Activated T-helper 2 cell treated with anti-CD3 and anti-CD28 coated beads, Interferon-gamma antibody, Interleukin-2, Interleukin-4, amounts not matched to agents 10 μg/mL and 5 μg/mL and 100 μg/mL, durations not matched to agents 14 hours and 24 hours and 36 hours (primary cell): ENCODE measurements at regions not wholly inside any gene's neighbourhood (a gene's known extent, or its start where the extent isn't known, plus 50 kb on each side); places are given as distances from the start of the nearest gene placed in this dataset.

ENCODE experiments used
- DNase-seq: peaks from one replicate; pipeline ENCODE4 v3.0.0; 2021; ENCODE audit warnings: low spot score
- H3K27ac Mint-ChIP-seq: one replicate; pipeline ENCODE4 v1.8.0; 2021; ENCODE audit warnings: mixed read lengths
- H3K27me3 Mint-ChIP-seq: one replicate; pipeline ENCODE4 v1.8.0; 2021; ENCODE audit warnings: low read depth, mixed read lengths
- H3K36me3 Mint-ChIP-seq: one replicate; pipeline ENCODE4 v1.8.0; 2021; ENCODE audit warnings: low read depth, mixed read lengths
- H3K4me1 Mint-ChIP-seq: one replicate; pipeline ENCODE4 v1.8.0; 2021; ENCODE audit warnings: low read depth, mixed read lengths
- H3K4me3 Mint-ChIP-seq: one replicate; pipeline ENCODE4 v1.8.0; 2021; ENCODE audit warnings: low read depth, mild to moderate bottlenecking, moderate library complexity, mixed read lengths
- H3K9me3 Mint-ChIP-seq: one replicate; pipeline ENCODE4 v1.8.0; 2021; ENCODE audit warnings: mixed read lengths
- intact Hi-C: fragments of 100-400 bp; cut with micrococcal nuclease; formaldehyde crosslinking; loops from one replicate; pipeline ENCODE4 v1.15.1; 2023

GRCh38 chr5:167488371-167488770 is 803.1 kb upstream of the WWC1 start:
- intact Hi-C loops = no loop called here
- H3K4me1 Mint-ChIP-seq = no peaks in the 10 kb centered on the region
- H3K36me3 Mint-ChIP-seq = no peaks in the 10 kb centered on the region
- DNase-seq = no peak
- no peak overlapping the region for H3K27ac Mint-ChIP-seq
- no peaks in the 10 kb centered on the region for H3K9me3 Mint-ChIP-seq
- no peaks in the 10 kb centered on the region for H3K27me3 Mint-ChIP-seq
- H3K4me3 Mint-ChIP-seq = no peak overlapping the region

DNA sequence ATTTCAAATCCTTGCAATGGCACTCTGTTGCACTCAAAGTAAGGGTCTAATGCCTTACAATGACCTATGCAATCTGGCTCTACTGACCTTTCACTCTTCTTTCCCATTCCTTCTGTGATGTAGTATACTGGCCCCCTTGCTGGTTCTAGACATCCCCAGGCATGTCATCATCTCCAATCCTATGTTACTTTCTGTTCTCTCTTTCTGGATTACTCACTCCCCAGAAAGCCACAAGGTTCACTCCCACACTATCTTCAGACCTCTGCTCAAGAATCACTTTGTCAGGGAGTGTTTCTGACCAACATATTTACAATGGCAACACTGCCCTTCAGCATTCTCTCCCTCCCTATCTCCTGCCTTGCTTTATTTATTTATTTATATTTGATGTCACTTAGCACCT is 802.2 kb upstream of the WWC1 start:
- Mint-ChIP-seq H3K9me3 (no peaks in the 10 kb centered on the region), H3K36me3 (no peaks in the 10 kb centered on the region), H3K4me3 (no peak overlapping the region), H3K27me3 (no peaks in the 10 kb centered on the region), H3K27ac (no peak overlapping the region), H3K4me1 (no peaks in the 10 kb centered on the region)
- DNase-seq = no peak
- intact Hi-C loops = no loop called here

DNA sequence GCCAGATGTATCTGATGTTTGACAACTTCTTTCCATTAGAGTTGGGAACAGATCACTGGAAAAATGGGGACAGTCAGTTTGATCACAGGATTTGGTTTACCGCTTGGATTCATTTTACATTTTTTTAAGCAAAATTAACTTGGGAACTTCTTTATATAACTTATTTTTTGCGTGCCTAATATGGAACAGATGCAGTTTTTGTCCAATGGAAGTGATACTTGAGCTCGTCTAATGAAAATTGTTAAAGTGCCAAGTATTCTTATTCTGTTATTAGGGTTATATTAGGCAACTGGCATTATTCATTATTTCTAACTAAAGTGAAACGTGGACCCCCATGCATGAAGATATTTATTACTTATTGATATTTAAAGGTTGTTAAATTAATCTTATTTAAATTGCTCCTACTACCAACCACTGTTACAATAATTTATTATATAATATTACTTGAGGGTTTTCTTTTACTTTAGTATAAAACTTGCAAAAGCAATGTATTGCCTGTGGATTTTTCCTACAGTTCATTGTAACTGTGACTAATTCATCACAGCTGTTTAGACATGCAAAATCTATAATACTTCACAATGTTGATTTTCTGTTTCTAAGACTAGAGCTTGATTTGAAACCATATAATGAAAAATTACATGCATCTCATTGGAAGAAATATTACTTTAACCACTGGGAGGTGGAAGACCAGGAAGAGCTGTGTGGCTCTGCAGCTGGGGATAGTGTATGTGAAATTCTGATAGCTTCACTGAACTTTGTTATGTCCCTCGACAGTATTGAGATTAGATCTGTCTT is 787.3 kb upstream of the WWC1 start:
- Mint-ChIP-seq H3K27me3 (no peaks in the 10 kb centered on the region), H3K4me3 (no peak overlapping the region), H3K9me3 (no peaks in the 10 kb centered on the region), H3K36me3 (no peaks in the 10 kb centered on the region), H3K4me1 (no peaks in the 10 kb centered on the region), H3K27ac (no peak overlapping the region)
- intact Hi-C loops = no loop called here
- no peak for DNase-seq

DNA sequence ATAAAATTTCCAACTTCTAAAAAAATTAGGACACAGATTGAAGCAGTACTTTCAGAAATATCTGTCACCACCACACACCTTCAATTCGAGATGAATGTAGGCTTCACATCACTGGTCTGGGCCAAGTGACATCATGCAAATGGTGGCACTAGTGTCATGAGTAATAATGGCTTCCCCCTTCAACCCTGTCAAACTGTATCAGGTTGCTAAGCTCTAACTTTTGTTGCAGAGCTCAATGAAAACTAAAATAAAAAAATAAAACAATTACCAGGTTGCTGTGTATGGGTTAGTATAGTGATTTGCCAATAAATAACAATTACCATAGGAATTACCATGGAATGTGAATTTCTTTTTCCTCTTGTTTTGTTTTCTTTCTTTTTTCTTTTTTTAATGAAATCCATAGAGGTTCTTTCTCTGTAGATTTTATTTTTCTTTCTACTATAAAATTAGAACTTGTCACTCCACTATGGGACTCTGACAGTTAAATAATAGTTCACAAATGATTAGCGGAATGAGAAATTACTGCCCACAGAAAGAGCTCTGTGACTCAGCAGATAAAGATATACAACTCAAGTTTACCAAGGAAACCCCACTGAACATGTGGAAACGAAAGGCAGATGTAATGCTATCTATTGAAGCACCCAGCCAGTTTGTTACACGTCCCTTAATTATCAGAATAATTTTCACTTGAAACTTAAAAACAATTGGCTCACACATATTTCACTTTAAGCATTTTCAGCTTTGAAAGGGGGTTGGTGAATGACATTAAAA is 783.8 kb upstream of the WWC1 start:
- H3K36me3 Mint-ChIP-seq = no peaks in the 10 kb centered on the region
- no peaks in the 10 kb centered on the region for H3K27me3 Mint-ChIP-seq
- DNase-seq = no peak
- intact Hi-C loops = no loop called here
- no peaks in the 10 kb centered on the region for H3K9me3 Mint-ChIP-seq
- no peak overlapping the region for H3K4me3 Mint-ChIP-seq
- no peaks in the 10 kb centered on the region for H3K4me1 Mint-ChIP-seq
- H3K27ac Mint-ChIP-seq = no peak overlapping the region

- intact Hi-C loops = no loop called here
- no peaks in the 10 kb centered on the region for H3K4me1 Mint-ChIP-seq
- no peaks in the 10 kb centered on the region for H3K9me3 Mint-ChIP-seq
- H3K4me3 Mint-ChIP-seq = no peak overlapping the region
- H3K27me3 Mint-ChIP-seq = no peaks in the 10 kb centered on the region
- no peak for DNase-seq
- H3K27ac Mint-ChIP-seq = no peak overlapping the region
- H3K36me3 Mint-ChIP-seq = no peaks in the 10 kb centered on the region
These were observed 782.4 kb upstream of the WWC1 start for GRCh38 chr5:167509076-167509475.

- no peaks in the 10 kb centered on the region for H3K9me3 Mint-ChIP-seq
- H3K36me3 Mint-ChIP-seq = no peaks in the 10 kb centered on the region
- no peaks in the 10 kb centered on the region for H3K4me1 Mint-ChIP-seq
- no peak for DNase-seq
- no peaks in the 10 kb centered on the region for H3K27me3 Mint-ChIP-seq
- H3K4me3 Mint-ChIP-seq = no peak overlapping the region
- H3K27ac Mint-ChIP-seq = no peak overlapping the region
- intact Hi-C loops = no loop called here
These were observed 780.2 kb upstream of the WWC1 start for GRCh38 chr5:167511276-167511675.

DNA sequence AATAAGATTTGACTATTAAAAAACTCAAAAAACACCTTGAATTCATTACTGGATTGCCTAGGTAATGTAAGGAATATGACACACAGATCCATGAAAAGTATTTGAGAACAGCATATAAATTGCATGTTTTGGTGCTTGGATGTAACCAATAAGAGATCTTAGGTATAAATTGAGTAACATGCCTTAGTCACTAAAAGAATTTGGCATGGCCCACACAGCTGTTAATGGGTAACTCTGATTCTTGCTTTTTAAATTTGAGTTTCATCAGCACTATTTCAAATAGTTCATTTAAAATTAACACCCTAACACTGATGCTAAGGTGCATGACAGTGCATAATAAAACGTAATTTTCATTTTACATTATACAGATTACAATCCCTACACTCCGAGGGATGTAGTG is 779.3 kb upstream of the WWC1 start:
- Mint-ChIP-seq H3K27me3 (no peaks in the 10 kb centered on the region), H3K27ac (no peak overlapping the region), H3K9me3 (no peaks in the 10 kb centered on the region), H3K4me1 (no peaks in the 10 kb centered on the region), H3K4me3 (no peak overlapping the region), H3K36me3 (no peaks in the 10 kb centered on the region)
- intact Hi-C loops = no loop called here
- DNase-seq = no peak

GRCh38 chr5:167513381-167513780 is 778.1 kb upstream of the WWC1 start:
- H3K4me1 Mint-ChIP-seq = no peaks in the 10 kb centered on the region
- H3K9me3 Mint-ChIP-seq = no peaks in the 10 kb centered on the region
- H3K27ac Mint-ChIP-seq = no peak overlapping the region
- H3K36me3 Mint-ChIP-seq = no peaks in the 10 kb centered on the region
- H3K4me3 Mint-ChIP-seq = no peak overlapping the region
- DNase-seq = no peak
- no peaks in the 10 kb centered on the region for H3K27me3 Mint-ChIP-seq
- intact Hi-C loops = no loop called here

GRCh38 chr5:167514461-167514860 is 777.0 kb upstream of the WWC1 start:
- no peak overlapping the region for H3K4me3 Mint-ChIP-seq
- no peak overlapping the region for H3K27ac Mint-ChIP-seq
- no peaks in the 10 kb centered on the region for H3K27me3 Mint-ChIP-seq
- intact Hi-C loops = no loop called here
- no peaks in the 10 kb centered on the region for H3K4me1 Mint-ChIP-seq
- H3K36me3 Mint-ChIP-seq = no peaks in the 10 kb centered on the region
- no peaks in the 10 kb centered on the region for H3K9me3 Mint-ChIP-seq
- DNase-seq = no peak

DNA sequence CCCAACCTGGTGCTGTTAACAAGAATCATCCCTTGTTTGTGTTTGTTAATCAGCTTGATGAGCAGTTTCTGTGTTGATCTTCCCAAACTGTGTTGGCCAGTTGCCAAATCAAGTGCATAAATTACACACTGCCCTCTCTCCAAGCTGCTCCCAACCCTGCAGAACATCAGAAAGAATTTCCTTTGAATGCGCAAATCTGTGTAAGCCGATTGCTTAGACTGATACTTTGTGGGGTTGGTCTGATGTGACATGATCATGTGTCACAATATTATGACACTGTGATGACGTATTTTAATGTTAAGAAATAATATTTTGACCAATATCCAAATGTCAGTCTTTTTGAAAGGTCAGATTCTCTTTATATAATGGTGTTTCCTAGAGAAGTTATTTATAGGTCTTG is 766.4 kb upstream of the WWC1 start:
- DNase-seq = no peak
- H3K27me3 Mint-ChIP-seq = no peaks in the 10 kb centered on the region
- no peaks in the 10 kb centered on the region for H3K9me3 Mint-ChIP-seq
- H3K27ac Mint-ChIP-seq = no peak overlapping the region
- intact Hi-C loops = no loop called here
- no peaks in the 10 kb centered on the region for H3K4me1 Mint-ChIP-seq
- no peak overlapping the region for H3K4me3 Mint-ChIP-seq
- H3K36me3 Mint-ChIP-seq = no peaks in the 10 kb centered on the region

DNA sequence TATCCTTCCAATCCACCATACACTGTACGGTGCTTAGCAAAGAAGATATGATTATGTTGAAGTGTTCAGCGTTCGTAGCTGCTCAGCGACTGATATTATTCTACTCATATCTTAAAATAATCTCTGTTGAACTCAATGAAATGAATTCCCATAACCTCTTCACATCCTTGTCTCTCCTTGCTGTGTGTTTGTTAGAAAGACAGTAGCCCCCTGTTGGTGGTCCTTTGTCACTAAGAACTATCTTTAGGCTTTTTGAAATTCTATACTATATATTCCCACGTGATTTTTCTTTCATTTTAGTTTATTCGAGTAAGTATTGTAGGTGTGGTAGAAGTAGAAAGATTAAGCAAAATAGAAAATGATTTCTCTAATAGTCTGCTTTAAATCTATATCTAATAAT is 762.8 kb upstream of the WWC1 start:
- intact Hi-C loops = no loop called here
- no peak for DNase-seq
- H3K36me3 Mint-ChIP-seq = no peaks in the 10 kb centered on the region
- H3K4me3 Mint-ChIP-seq = no peak overlapping the region
- H3K27me3 Mint-ChIP-seq = no peaks in the 10 kb centered on the region
- H3K9me3 Mint-ChIP-seq = peaks cover 2% of the 10 kb centered on the region
- no peaks in the 10 kb centered on the region for H3K4me1 Mint-ChIP-seq
- H3K27ac Mint-ChIP-seq = no peak overlapping the region

DNA sequence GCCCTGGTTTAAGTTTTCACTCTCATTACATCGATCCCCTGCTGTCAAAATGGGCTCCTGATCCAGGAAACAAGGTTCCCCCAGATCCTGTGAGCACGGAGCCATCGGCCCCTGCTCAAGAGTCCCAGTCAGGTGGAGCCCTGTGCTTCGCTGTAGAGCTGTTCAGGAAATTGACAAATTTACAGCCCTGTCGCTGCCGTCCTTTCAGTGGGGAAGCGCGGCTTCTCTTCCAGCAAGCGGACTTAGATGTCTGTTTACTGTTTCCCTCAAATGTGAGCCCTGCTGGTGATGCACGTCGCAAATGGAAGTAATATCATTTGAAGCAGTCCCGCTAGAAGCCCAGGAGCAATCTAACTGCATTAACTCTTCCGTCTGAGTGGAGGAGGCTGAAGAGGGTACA is 760.9 kb upstream of the WWC1 start:
- intact Hi-C loops = no loop called here
- H3K27ac Mint-ChIP-seq = no peak overlapping the region
- no peak for DNase-seq
- H3K4me1 Mint-ChIP-seq = no peaks in the 10 kb centered on the region
- no peaks in the 10 kb centered on the region for H3K36me3 Mint-ChIP-seq
- H3K9me3 Mint-ChIP-seq = peaks cover 6% of the 10 kb centered on the region
- H3K4me3 Mint-ChIP-seq = no peak overlapping the region
- no peaks in the 10 kb centered on the region for H3K27me3 Mint-ChIP-seq
